ENCODE measurements at regions not wholly inside any gene's neighbourhood (a gene's known extent, or its start where the extent isn't known, plus 50 kb on each side); places are given as distances from the start of the nearest gene placed in this dataset.

GRCh38 chr6:140923048-140923447 lies 1209.7 kb upstream of the GJE1 start:
- no peak for TF ChIP-seq POLR2A (IDR thresholded peaks at IDR 0.05)
- no peak for TF ChIP-seq CTCF (IDR thresholded peaks at IDR 0.05 in 4 of 5, conservative IDR thresholded peaks at IDR 0.05 in 1 of 5)
